Activated naive CD8-positive, alpha-beta T cell treated with anti-CD3 and anti-CD28 coated beads for 36 hours (primary cell): ENCODE measurements at regions not wholly inside any gene's neighbourhood (a gene's known extent, or its start where the extent isn't known, plus 50 kb on each side); places are given as distances from the start of the nearest gene placed in this dataset.
"Not testable (repeated sequence)": the region's sequence is repeated elsewhere in the genome, so short reads cannot be mapped to it uniquely, and the experiment has no call there.

Source experiments
- DNase-seq: peaks from one replicate; pipeline ENCODE4 v3.0.0; 2021
- H3K27ac Mint-ChIP-seq: one replicate; pipeline ENCODE4 v1.8.0; 2022; ENCODE audit warnings: mild to moderate bottlenecking, moderate library complexity, mixed read lengths
- H3K27me3 Mint-ChIP-seq: one replicate; pipeline ENCODE4 v1.8.0; 2022; ENCODE audit warnings: mild to moderate bottlenecking, mixed read lengths
- H3K36me3 Mint-ChIP-seq: one replicate; pipeline ENCODE4 v1.8.0; 2021; ENCODE audit warnings: mild to moderate bottlenecking, mixed read lengths
- H3K4me1 Mint-ChIP-seq: one replicate; pipeline ENCODE4 v1.8.0; 2021; ENCODE audit warnings: mixed read lengths
- H3K4me3 Mint-ChIP-seq: one replicate; pipeline ENCODE4 v1.8.0; 2022; ENCODE audit warnings: mild to moderate bottlenecking, moderate library complexity, mixed read lengths
- H3K9me3 Mint-ChIP-seq: one replicate; pipeline ENCODE4 v1.8.0; 2022; ENCODE audit warnings: mixed read lengths

DNA sequence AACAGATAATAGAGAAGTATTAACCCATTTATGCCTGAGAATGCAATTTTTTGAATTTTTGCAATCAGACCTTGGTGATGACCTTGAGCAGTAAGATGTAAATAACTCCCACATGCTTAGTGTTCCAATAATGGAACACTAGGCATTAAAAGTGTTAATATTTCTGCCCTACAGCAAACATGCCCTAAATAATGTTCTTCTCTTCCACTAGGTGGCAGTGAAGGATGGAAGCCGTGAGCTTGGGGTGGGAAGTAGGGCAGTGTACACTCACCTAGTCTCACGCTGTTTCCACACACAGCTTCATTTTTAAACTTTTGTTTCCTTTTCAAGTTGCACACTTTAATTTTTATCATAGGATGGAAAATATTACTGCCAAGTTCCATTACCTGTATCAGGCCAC, 613.1 kb upstream of the HS3ST1 start:
- H3K36me3 Mint-ChIP-seq = peaks cover 2% of the 10 kb centered on the region
- no peaks in the 10 kb centered on the region for H3K27me3 Mint-ChIP-seq
- no peak overlapping the region for H3K27ac Mint-ChIP-seq
- peaks cover 6% of the 10 kb centered on the region for H3K9me3 Mint-ChIP-seq
- no peak overlapping the region for H3K4me3 Mint-ChIP-seq
- H3K4me1 Mint-ChIP-seq = no peaks in the 10 kb centered on the region
- no peak for DNase-seq

- H3K4me3 Mint-ChIP-seq = no peak overlapping the region
- DNase-seq = no peak
- peaks cover 6% of the 10 kb centered on the region for H3K9me3 Mint-ChIP-seq
- H3K36me3 Mint-ChIP-seq = peaks cover 2% of the 10 kb centered on the region
- no peaks in the 10 kb centered on the region for H3K4me1 Mint-ChIP-seq
- H3K27me3 Mint-ChIP-seq = no peaks in the 10 kb centered on the region
- H3K27ac Mint-ChIP-seq = no peak overlapping the region
Measured at GRCh38 chr4:12036450-12036849, 607.8 kb upstream of the HS3ST1 start.

DNA sequence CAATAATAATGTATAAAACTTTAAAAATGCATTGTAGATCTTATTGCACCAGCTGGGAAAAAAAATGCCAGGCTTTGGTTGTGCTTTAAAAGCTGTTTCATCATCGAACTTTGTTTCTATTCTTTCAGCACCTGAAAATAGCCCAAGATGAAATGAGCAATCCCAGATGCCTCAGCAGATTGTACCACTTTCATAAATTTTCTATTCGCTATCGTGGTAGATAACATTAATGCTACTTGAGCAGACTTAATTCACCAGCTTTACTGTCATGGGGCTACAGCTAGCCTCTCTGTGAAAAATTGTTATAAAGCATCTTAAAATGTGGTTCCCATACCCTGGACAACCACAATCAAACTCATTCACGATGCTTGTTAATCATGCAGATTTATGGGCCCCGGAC, 599.6 kb upstream of the HS3ST1 start:
- Mint-ChIP-seq H3K27ac (no peak overlapping the region), H3K27me3 (no peaks in the 10 kb centered on the region), H3K4me1 (no peaks in the 10 kb centered on the region), H3K4me3 (no peak overlapping the region), H3K36me3 (no peaks in the 10 kb centered on the region), H3K9me3 (peaks cover 1% of the 10 kb centered on the region)
- no peak for DNase-seq

DNA sequence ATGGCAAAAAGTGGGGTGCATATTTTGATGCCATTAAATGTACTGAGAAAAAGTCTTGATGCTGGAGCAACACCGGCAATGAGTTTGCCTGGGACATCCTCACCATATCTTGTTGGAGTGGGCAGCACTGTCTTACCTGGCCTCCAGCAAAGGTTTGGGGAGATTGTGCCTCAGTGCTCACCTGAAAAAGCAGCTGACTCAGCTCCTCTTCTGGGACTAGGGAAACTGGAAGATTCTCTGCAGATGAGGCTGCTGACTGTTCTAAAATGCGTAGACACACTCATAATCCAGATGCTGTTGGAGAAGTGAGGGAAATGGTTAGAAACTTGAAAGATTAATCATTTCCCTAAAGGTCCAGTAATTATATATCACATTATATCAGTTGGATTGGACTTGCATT, 593.7 kb upstream of the HS3ST1 start:
- H3K36me3 Mint-ChIP-seq = no peaks in the 10 kb centered on the region
- no peaks in the 10 kb centered on the region for H3K4me1 Mint-ChIP-seq
- H3K27ac Mint-ChIP-seq = no peak overlapping the region
- no peaks in the 10 kb centered on the region for H3K27me3 Mint-ChIP-seq
- peaks cover 6% of the 10 kb centered on the region for H3K9me3 Mint-ChIP-seq
- DNase-seq = no peak
- H3K4me3 Mint-ChIP-seq = no peak overlapping the region

DNA sequence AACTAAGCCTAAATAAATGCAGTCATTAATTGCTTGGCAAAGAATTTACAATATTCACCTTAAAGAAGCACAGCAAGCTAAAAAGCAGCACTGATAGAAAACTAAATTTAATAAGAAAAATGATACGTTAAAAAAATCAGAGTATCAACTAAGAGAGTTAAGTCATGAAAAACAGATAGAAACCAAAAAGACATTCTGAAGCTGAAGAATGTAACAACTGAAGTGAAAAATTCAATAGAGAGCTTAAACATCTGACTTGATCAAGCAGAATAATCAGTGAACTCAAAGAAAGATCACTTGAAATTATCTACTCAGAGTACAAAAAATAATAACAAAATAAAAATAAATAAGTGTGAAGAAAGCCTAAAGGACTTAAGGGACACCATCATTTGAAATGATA, 588.0 kb upstream of the HS3ST1 start:
- peaks cover 3% of the 10 kb centered on the region for H3K36me3 Mint-ChIP-seq
- no peaks in the 10 kb centered on the region for H3K27me3 Mint-ChIP-seq
- H3K4me1 Mint-ChIP-seq = no peaks in the 10 kb centered on the region
- H3K9me3 Mint-ChIP-seq = peaks cover 9% of the 10 kb centered on the region
- no peak overlapping the region for H3K27ac Mint-ChIP-seq
- DNase-seq = no peak
- H3K4me3 Mint-ChIP-seq = no peak overlapping the region

GRCh38 chr4:12005471-12005870, 576.8 kb upstream of the HS3ST1 start:
- no peak for DNase-seq
- Mint-ChIP-seq H3K36me3 (no peaks in the 10 kb centered on the region), H3K4me3 (no peak overlapping the region), H3K4me1 (no peaks in the 10 kb centered on the region), H3K27me3 (no peaks in the 10 kb centered on the region), H3K9me3 (peaks cover 2% of the 10 kb centered on the region), H3K27ac (no peak overlapping the region)

DNA sequence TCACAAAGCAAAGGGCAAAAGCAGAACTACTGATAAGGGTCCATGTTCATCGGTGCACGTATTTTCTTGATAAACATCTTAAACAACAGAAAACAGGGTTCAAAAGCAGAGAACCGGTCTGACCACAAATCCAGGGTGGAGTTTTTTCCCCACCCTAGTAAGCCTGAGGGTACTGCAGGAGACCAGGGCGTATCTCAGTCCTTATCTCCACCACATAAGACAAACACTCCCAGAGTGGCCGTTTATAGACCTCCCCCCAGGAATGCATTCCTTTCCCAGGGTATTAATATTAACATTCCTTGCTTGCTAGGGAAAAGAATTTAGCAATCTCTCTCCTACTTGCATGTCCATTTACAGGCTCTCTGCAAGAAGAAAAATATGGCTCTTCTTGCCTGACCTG, 567.9 kb upstream of the HS3ST1 start:
- not testable (repeated sequence) for DNase-seq, H3K4me3 Mint-ChIP-seq, H3K27me3 Mint-ChIP-seq, H3K4me1 Mint-ChIP-seq, H3K27ac Mint-ChIP-seq, H3K36me3 Mint-ChIP-seq
- peaks cover 19% of the 10 kb centered on the region for H3K9me3 Mint-ChIP-seq

- no peaks in the 10 kb centered on the region for H3K4me1 Mint-ChIP-seq
- H3K27me3 Mint-ChIP-seq = no peaks in the 10 kb centered on the region
- no peak overlapping the region for H3K27ac Mint-ChIP-seq
- no peaks in the 10 kb centered on the region for H3K36me3 Mint-ChIP-seq
- no peak for DNase-seq
- no peak overlapping the region for H3K4me3 Mint-ChIP-seq
- H3K9me3 Mint-ChIP-seq = no peaks in the 10 kb centered on the region
Measured at GRCh38 chr4:11976726-11977263, 548.1 kb upstream of the HS3ST1 start.

GRCh38 chr4:11973270-11973669, 544.6 kb upstream of the HS3ST1 start:
- H3K4me3 Mint-ChIP-seq = no peak overlapping the region
- no peak overlapping the region for H3K27ac Mint-ChIP-seq
- H3K36me3 Mint-ChIP-seq = no peaks in the 10 kb centered on the region
- DNase-seq = no peak
- no peaks in the 10 kb centered on the region for H3K27me3 Mint-ChIP-seq
- peaks cover 2% of the 10 kb centered on the region for H3K9me3 Mint-ChIP-seq
- H3K4me1 Mint-ChIP-seq = no peaks in the 10 kb centered on the region

GRCh38 chr4:11970754-11971153, 542.1 kb upstream of the HS3ST1 start:
- H3K27me3 Mint-ChIP-seq = no peaks in the 10 kb centered on the region
- H3K27ac Mint-ChIP-seq = no peak overlapping the region
- peaks cover 2% of the 10 kb centered on the region for H3K9me3 Mint-ChIP-seq
- no peaks in the 10 kb centered on the region for H3K36me3 Mint-ChIP-seq
- DNase-seq = no peak
- H3K4me1 Mint-ChIP-seq = no peaks in the 10 kb centered on the region
- H3K4me3 Mint-ChIP-seq = no peak overlapping the region

DNA sequence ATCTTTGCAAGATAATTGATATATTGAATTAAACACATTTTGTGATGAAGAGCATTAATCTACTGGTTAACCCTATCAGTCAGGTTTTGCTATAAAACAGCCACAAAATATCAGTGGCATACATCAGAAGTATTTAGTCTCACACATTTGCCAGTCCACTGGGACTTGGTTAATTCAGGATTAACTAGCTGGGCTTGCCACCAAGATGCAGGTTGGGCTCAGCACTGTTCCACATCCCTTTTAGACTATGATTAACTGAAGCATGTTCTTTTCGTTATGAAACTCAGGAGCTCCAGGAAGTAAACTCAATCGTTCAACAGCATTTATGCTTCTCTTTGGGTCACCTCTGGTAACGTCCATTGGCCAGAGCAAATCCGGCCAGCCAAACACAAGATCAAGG, 538.1 kb upstream of the HS3ST1 start:
- Mint-ChIP-seq H3K27ac (no peak overlapping the region), H3K4me3 (no peak overlapping the region), H3K36me3 (no peaks in the 10 kb centered on the region), H3K27me3 (no peaks in the 10 kb centered on the region), H3K9me3 (peaks cover 8% of the 10 kb centered on the region), H3K4me1 (no peaks in the 10 kb centered on the region)
- DNase-seq = no peak

DNA sequence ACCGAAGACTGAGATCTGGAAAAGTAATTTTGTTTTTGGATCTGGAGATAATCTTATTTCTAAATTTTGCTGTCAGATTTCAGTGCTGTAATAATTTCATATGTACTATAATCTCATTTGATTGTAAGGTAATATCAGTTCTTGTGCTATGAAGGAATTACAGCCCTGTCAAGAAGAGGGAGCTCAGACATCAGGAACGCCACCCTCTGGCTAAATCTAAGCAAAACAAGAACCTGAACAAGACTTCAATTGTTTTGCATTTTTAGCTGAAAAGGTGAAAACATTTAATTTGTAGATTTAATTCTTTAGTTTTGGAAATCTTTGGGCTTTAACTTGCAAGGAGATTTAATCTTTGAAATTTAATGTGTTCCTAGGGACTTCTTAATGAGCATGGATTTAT, 525.4 kb upstream of the HS3ST1 start:
- Mint-ChIP-seq H3K4me1 (no peaks in the 10 kb centered on the region), H3K36me3 (no peaks in the 10 kb centered on the region), H3K27me3 (no peaks in the 10 kb centered on the region), H3K9me3 (no peaks in the 10 kb centered on the region), H3K4me3 (no peak overlapping the region), H3K27ac (no peak overlapping the region)
- DNase-seq = no peak

DNA sequence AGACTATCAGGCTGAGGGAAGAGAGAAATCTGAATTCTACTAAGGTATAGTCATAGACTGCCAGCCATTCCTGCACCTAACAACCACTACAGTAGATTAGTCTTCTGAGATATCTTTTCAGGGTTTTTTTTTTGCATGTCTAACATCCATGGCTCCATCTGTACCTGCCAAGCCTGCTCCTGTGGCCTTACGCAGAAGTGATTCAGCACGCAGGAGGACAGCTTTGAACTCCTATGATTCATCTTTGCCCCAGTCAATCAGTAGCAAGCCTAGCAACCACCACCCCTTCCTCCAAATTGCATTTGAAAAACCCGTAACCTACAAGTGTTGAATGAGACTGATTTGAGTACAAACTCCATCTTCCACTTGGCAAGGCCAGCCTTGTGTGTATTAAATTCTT, 520.7 kb upstream of the HS3ST1 start:
- Mint-ChIP-seq H3K36me3 (no peaks in the 10 kb centered on the region), H3K4me3 (no peak overlapping the region), H3K4me1 (no peaks in the 10 kb centered on the region), H3K27ac (no peak overlapping the region), H3K27me3 (no peaks in the 10 kb centered on the region), H3K9me3 (no peaks in the 10 kb centered on the region)
- DNase-seq = no peak

- H3K4me3 Mint-ChIP-seq, H3K36me3 Mint-ChIP-seq, H3K9me3 Mint-ChIP-seq, H3K27ac Mint-ChIP-seq, H3K4me1 Mint-ChIP-seq, H3K27me3 Mint-ChIP-seq, DNase-seq: not testable (repeated sequence)
Measured at GRCh38 chr4:11947629-11948028, 518.9 kb upstream of the HS3ST1 start.

DNA sequence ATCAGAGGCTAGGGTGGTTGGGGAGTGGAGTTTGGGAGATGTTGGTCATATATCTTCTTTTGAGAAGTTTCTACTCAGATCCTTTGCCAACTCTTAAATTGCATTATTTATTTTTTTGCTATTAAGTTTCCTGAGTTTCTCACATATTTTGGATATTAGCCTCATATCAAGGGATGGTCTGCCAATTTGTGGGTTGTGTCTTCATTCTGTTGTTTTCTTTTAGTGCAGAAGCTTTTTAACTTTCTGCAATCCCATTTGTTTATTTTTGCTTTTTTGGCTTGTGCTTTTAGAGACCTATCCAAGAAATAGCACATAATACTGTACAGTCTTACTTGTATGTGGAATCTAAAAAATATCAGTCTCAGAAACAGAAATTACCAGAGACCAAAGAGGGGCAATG, 509.2 kb upstream of the HS3ST1 start:
- no peak overlapping the region for H3K4me3 Mint-ChIP-seq
- no peaks in the 10 kb centered on the region for H3K4me1 Mint-ChIP-seq
- no peaks in the 10 kb centered on the region for H3K27me3 Mint-ChIP-seq
- no peaks in the 10 kb centered on the region for H3K36me3 Mint-ChIP-seq
- DNase-seq = no peak
- H3K9me3 Mint-ChIP-seq = peaks cover 2% of the 10 kb centered on the region
- no peak overlapping the region for H3K27ac Mint-ChIP-seq

- no peak for DNase-seq
- peaks cover 4% of the 10 kb centered on the region for H3K9me3 Mint-ChIP-seq
- no peak overlapping the region for H3K27ac Mint-ChIP-seq
- H3K4me3 Mint-ChIP-seq = no peak overlapping the region
- no peaks in the 10 kb centered on the region for H3K27me3 Mint-ChIP-seq
- H3K4me1 Mint-ChIP-seq = no peaks in the 10 kb centered on the region
- H3K36me3 Mint-ChIP-seq = no peaks in the 10 kb centered on the region
Measured at GRCh38 chr4:11931266-11931820, 502.6 kb upstream of the HS3ST1 start.

DNA sequence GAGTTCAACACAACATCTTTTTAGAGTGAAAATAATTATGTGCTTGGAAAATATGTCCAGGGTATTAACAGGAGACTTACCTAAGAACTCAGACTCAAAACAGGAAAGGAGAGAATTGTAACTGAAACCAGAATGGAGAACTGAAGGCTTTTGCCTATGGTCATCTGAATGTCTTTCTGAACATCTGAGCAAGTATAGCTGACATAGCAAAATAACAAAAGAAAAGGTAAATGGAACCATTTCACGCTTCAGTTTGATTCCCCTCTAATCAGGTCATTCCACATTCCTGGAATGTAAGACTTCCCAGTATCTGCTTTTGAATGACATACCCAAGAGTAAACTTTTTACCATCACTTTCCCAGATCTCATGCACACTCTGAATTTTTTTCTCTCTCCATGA, 500.4 kb upstream of the HS3ST1 start:
- Mint-ChIP-seq H3K9me3 (peaks cover 7% of the 10 kb centered on the region), H3K36me3 (no peaks in the 10 kb centered on the region), H3K4me1 (no peaks in the 10 kb centered on the region), H3K27me3 (no peaks in the 10 kb centered on the region), H3K27ac (no peak overlapping the region), H3K4me3 (no peak overlapping the region)
- DNase-seq = no peak
